ENCODE measurements at regions not wholly inside any gene's neighbourhood (a gene's known extent, or its start where the extent isn't known, plus 50 kb on each side); places are given as distances from the start of the nearest gene placed in this dataset.
"Not testable (repeated sequence)": the region's sequence is repeated elsewhere in the genome, so short reads cannot be mapped to it uniquely, and the experiment has no call there.

- not testable (repeated sequence) for TF ChIP-seq POLR2AphosphoS5, CTCF, POLR2A, EP300 (IDR thresholded peaks at IDR 0.05)
These were observed 53.6 kb upstream of the EDA2R start for GRCh38 chrX:66692512-66692911.
